ENCODE measurements at regions not wholly inside any gene's neighbourhood (a gene's known extent, or its start where the extent isn't known, plus 50 kb on each side); places are given as distances from the start of the nearest gene placed in this dataset.

DNA sequence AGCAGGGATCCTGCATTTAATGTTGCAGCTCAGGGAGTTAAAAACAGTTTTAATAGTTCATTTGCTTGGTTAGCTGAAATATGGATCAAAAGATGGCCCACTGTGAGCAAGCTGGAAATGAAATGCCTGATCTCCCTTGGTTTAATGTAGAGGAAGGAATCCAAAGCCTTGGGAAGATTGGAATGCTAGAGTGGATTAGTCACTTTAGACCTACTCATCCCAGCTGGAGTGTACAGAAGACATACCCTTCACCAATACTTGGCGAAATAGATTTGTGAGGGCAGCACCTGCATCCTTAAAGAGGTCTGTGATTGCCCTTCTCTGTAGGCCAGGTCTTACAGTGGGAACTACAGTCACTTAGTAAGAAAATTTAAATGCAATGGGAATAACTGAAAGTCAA, 58.0 kb upstream of the KRAS start:
- no peak overlapping the region for H3K27ac ChIP-seq
- no peak for DNase-seq (ENCODE audit: low read depth, low spot score)

DNA sequence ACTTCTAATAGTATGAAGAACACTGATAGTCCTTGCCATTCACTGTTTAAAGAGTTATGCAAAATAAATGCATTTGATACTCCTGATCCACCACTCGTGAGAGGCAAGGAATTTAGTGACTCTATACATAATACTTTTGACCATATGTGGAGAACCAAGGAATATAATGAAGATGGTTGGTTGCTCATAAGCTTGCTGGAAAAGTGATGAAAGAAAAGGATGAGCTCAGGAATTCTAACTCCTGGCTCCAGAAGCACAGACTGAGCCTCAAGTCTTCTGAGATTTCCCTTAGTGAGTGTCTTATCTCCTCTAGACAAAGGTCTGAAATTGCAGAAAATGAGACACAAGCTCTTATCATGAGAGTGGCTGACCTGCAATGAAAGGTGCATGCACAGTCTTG, 57.1 kb upstream of the KRAS start:
- DNase-seq (ENCODE audit: low read depth, low spot score) = no peak
- H3K27ac ChIP-seq = no peak overlapping the region

DNA sequence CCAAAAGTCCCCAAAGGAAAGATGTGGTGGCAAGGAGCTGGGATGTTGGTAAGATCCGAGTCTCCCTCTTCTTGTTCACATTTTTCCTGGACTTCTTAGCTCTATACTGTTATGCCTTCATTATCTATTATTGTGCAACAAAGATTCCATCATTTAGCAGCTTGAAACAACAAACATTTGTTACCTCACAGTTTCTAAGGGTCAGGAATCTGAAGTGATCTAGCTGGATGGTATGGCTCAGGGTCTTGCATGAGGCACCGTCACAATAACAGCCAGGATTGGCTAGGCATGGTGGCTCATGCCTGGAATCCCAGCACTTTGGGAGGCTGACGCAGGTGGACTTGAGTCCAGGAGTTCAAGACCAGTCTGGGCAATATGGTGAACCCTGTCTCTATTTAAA, 51.1 kb upstream of the KRAS start:
- H3K27ac ChIP-seq = no peak overlapping the region
- DNase-seq (ENCODE audit: low read depth, low spot score) = no peak
